ENCODE measurements at regions not wholly inside any gene's neighbourhood (a gene's known extent, or its start where the extent isn't known, plus 50 kb on each side); places are given as distances from the start of the nearest gene placed in this dataset.

- no peaks in the 10 kb centered on the region for H3K27me3 ChIP-seq
- DNase-seq: no peak
- TF ChIP-seq POLR2A (IDR thresholded peaks at IDR 0.05) (no peak), POLR2AphosphoS5 (IDR thresholded peaks at IDR 0.05) (no peak), EP300 (IDR thresholded peaks at IDR 0.05) (peak in 1 of 4 donors; percentile 30)
- peak; percentile 65 to 80 for ATAC-seq (ENCODE audit: low FRiP score in 2 of 2)
- WGBS, 2 donors: 29 to 33% methylated on average over 4 of the region's 4 CpGs
- H3K36me3 ChIP-seq: no peaks in the 10 kb centered on the region
- peaks cover 0 to 6% (median 2%) of the 10 kb centered on the region in 4 donors for H3K4me1 ChIP-seq
- no peaks in the 10 kb centered on the region for H3K9me3 ChIP-seq
- H3K27ac ChIP-seq: no peak overlapping the region
- no peak overlapping the region for H3K4me3 ChIP-seq
Measured at GRCh38 chrX:115372152-115372551, 82.6 kb downstream of the LUZP4 start.

- Histone ChIP-seq H3K4me1 (peaks cover 0 to 6% (median 2%) of the 10 kb centered on the region in 4 donors), H3K36me3 (no peaks in the 10 kb centered on the region), H3K4me3 (no peak overlapping the region), H3K9me3 (no peaks in the 10 kb centered on the region), H3K27me3 (no peaks in the 10 kb centered on the region), H3K27ac (no peak overlapping the region)
- TF ChIP-seq EP300 (IDR thresholded peaks at IDR 0.05) (no peak), POLR2AphosphoS5 (IDR thresholded peaks at IDR 0.05) (no peak), POLR2A (IDR thresholded peaks at IDR 0.05) (no peak), CTCF (IDR thresholded peaks at IDR 0.05) (no peak)
- ATAC-seq (ENCODE audit: low FRiP score in 2 of 2) (no peak), DNase-seq (no peak)
- 90 to 94% methylated on average over 4 to 5 of the region's 5 CpGs for WGBS, 2 donors
Measured at GRCh38 chrX:115373308-115373707, 83.8 kb downstream of the LUZP4 start.

- 30 to 36% methylated on average over 1 of the region's 1 CpG for WGBS, 2 donors
- H3K27ac ChIP-seq: no peak overlapping the region
- ATAC-seq (ENCODE audit: low FRiP score in 2 of 2) (no peak), DNase-seq (no peak)
- no peaks in the 10 kb centered on the region for H3K36me3 ChIP-seq
- H3K27me3 ChIP-seq: no peaks in the 10 kb centered on the region
- no peaks in the 10 kb centered on the region for H3K4me1 ChIP-seq
- H3K4me3 ChIP-seq: no peak overlapping the region
- TF ChIP-seq POLR2AphosphoS5 (IDR thresholded peaks at IDR 0.05): no peak
- no peak for TF ChIP-seq EP300 (IDR thresholded peaks at IDR 0.05)
- no peak for TF ChIP-seq CTCF (IDR thresholded peaks at IDR 0.05)
- no peak for TF ChIP-seq POLR2A (IDR thresholded peaks at IDR 0.05)
- H3K9me3 ChIP-seq: no peaks in the 10 kb centered on the region
Measured at GRCh38 chrX:115378471-115378870, 89.0 kb downstream of the LUZP4 start.

GRCh38 chrX:115387327-115387726 is 97.8 kb downstream of the LUZP4 start:
- H3K9me3 ChIP-seq: no peaks in the 10 kb centered on the region
- no peaks in the 10 kb centered on the region for H3K4me1 ChIP-seq
- no peaks in the 10 kb centered on the region for H3K27me3 ChIP-seq
- H3K4me3 ChIP-seq: no peak overlapping the region
- WGBS, 2 donors: 91 to 93% methylated on average over 2 of the region's 2 CpGs
- TF ChIP-seq CTCF (IDR thresholded peaks at IDR 0.05) (no peak), EP300 (IDR thresholded peaks at IDR 0.05) (no peak), POLR2AphosphoS5 (IDR thresholded peaks at IDR 0.05) (no peak), POLR2A (IDR thresholded peaks at IDR 0.05) (no peak)
- no peak overlapping the region for H3K27ac ChIP-seq
- H3K36me3 ChIP-seq: no peaks in the 10 kb centered on the region
- DNase-seq (no peak), ATAC-seq (ENCODE audit: low FRiP score in 2 of 2) (no peak)

- ATAC-seq (ENCODE audit: low FRiP score in 2 of 2) (no peak), DNase-seq (no peak)
- H3K9me3 ChIP-seq: no peaks in the 10 kb centered on the region
- no peak for TF ChIP-seq CTCF (IDR thresholded peaks at IDR 0.05)
- no peak for TF ChIP-seq POLR2A (IDR thresholded peaks at IDR 0.05)
- TF ChIP-seq POLR2AphosphoS5 (IDR thresholded peaks at IDR 0.05): no peak
- no peak for TF ChIP-seq EP300 (IDR thresholded peaks at IDR 0.05)
- H3K4me1 ChIP-seq: no peaks in the 10 kb centered on the region
- WGBS, 2 donors: 44 to 63% methylated on average over 3 to 4 of the region's 4 CpGs
- no peaks in the 10 kb centered on the region for H3K27me3 ChIP-seq
- H3K4me3 ChIP-seq: no peak overlapping the region
- no peaks in the 10 kb centered on the region for H3K36me3 ChIP-seq
- peak overlapping the region in 1 of 4 donors; percentile 48 for H3K27ac ChIP-seq
Measured at GRCh38 chrX:115388879-115389278, 99.4 kb downstream of the LUZP4 start.

Measured in upper lobe of left lung (tissue), 6 donors.